GM18519 (cell line): ENCODE measurements at regions not wholly inside any gene's neighbourhood (a gene's known extent, or its start where the extent isn't known, plus 50 kb on each side); places are given as distances from the start of the nearest gene placed in this dataset.

ENCODE experiments used
- ATAC-seq: cut with Tn5 transposase; IDR thresholded peaks from one replicate; pipeline ENCODE4 v1.9.1; 2021; ENCODE audit warnings: mild to moderate bottlenecking, moderate library complexity; ENCODE audit not compliant: unreplicated experiment, low FRiP score

DNA sequence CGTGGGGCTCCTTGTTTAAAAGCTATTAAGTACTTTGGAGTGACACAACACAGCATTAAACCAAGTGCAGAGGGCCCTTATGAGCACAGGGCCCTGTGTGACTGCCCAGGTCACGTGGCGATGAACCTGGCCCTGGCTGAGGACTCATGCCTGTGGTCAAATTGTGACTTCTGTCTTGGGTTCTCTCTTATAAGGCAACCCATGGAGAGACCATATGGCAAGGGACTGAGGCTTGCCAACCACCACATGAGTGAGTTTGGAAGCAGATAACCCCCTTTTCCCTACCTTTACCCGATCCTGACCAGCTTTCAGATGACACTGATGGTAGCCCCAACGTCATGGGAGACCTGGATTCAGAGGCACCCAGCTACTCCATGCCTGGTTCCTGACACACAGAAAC, 140.5 kb downstream of the ZBTB18 start:
- no peak for ATAC-seq

- ATAC-seq: no peak
Measured at GRCh38 chr1:244192325-244192724, 141.2 kb downstream of the ZBTB18 start.

DNA sequence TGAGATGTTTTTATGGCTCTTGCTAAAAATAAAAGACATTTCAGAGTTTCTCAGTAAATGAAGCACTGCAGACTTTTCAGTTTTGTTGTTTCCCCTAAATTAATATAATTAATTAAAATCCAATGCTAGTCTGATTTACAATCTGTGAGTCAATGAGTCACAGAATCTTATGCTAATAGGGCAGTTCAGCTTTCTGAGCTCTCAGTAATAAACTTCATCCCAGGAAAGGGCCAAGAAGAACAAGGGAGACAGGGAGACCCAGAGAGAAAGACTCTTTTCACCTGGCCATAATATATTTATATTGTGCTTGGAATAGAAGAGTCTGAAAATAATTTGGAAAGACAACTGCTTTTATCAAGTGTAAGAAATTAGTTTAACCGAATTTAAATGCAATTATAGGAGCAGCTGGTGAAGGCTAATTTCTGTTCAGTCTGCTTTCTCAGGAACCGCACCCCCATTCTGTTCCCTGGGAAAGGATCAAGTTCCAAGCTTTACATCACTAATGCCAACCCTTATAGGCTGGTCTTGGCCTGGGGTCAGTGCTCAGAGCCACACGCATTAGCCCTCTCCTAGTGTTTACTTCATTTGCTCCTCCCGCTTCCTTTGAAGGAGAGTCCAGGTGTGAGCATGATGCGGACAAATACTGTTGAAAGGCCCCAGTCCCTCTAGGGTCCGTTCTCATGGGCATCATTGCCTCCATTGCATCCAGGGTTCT, 145.6 kb downstream of the ZBTB18 start:
- no peak for ATAC-seq

DNA sequence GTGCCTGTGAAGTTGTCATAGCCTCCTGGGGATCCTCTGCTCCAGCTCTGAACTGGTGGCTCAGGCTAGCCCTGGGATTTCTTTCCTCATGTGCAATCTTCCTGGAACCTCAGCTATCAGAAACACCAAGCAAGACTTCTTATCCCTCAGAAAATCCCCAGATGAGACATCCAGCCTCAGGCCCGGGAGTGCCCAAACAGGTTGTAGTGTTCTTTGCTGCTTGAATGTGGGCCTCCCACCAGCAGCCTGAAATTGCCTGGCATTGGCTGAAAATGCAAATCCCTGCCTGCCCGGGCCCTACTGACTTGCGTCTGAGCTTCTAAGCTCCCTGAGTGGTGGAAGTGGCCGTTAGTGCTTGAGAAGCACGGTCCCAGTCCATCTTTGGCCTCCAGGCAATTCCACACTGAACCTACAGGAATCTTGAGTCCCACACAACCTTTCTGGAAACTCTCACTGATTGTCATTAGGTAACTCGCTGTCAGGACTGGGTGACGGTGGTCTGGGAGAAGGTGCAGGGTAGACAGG, 146.8 kb downstream of the ZBTB18 start:
- no peak for ATAC-seq

- no peak for ATAC-seq
Measured at GRCh38 chr1:244199902-244200301, 148.8 kb downstream of the ZBTB18 start.

- no peak for ATAC-seq
Measured at GRCh38 chr1:244200596-244200995, 149.5 kb downstream of the ZBTB18 start.

DNA sequence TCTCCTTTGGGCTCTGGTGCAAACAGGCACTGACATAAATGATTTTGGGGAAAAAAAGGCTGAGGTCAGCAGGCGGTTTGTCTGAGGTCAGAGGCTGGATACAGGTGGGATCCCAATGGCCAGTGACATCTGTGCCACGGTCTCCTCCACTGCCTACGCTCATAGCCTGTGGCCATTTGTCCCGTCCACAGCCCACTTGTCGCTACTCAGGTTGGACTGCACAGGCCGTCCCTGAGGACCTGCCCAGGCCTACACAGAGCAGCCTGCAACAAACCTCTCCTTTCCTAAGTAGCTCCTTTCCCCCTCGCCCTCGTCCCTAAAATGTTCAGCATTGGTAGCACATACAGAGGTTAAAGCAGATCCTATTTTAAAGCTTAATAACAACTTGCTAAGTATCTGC, 150.7 kb downstream of the ZBTB18 start:
- ATAC-seq: no peak

DNA sequence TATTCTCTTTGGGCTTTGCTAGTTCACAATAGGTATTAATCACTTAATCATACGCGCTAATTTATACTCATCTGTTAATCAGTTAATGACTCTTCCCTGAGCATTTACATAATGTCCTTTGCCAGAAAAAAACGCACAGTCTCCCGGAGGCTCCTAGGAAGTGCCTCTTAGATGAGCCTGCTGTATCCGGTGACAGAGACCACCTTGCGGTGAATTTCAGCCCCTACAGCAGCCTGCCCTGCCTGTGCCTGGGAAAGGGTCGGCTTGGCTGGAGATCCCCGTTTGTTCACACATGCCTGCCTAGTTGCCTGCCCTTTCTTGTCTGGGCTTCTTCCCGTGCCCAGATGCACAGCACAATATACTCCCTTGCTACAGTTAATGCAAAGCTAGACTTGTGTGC, 152.9 kb downstream of the ZBTB18 start:
- no peak for ATAC-seq

- no peak for ATAC-seq
Measured at GRCh38 chr1:244205171-244205570, 154.1 kb downstream of the ZBTB18 start.

GRCh38 chr1:244205906-244206305, 154.8 kb downstream of the ZBTB18 start:
- no peak for ATAC-seq

DNA sequence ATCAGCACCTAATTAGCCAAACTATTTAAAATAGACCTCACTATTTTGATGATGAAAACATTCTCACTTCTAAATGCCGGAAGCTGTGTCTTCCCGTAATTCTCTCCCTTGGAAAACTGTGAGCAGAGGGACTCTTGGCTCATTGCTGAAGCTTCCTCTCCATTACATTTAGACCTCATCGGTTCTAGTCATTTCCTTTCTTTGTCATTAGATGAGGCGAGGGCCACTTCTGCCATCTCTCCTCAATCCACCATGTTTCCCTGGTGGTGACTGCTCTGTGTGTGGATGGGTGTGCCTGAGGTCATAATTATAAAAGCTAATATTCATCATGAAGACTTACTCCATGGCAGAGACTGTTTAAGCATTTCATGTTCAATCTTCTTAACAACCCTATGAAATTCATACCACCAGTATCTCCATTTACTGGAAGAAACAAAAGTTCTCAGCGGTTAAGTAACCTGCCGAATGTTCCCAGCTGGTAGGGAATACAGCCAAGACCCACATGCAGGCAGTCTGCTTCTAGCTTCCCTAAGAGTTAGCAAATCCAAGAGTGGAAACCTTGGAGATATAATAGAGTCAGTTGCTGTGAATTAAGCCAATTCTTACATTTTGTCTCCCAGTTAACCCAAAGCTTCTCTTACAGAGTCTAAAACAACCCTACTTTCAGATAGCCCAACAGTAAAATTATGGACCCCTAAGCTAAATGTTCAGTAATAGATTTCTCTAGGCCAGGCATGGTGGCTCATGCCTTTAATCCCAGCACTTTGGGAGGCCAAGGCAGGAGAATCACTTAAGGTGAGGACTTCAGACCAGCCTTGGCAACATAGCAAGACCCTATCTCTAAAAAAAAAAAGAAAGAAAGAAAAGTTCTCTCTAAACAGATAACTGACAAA, 156.2 kb downstream of the ZBTB18 start:
- ATAC-seq: no peak

DNA sequence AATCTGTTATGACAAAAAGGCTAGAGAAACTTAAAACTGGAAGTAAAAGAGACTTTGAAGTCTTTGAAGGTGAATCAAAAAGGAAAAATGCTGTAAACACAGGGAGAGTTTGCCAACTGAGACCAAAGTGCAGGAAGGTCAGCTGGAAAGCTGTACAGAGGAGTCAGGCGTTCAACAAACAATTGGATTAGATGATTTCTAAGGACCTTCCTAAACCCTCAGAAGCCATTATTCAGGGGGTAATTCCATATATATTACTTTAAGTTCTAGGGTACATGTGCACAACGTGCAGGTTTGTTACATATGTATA, 156.8 kb downstream of the ZBTB18 start:
- no peak for ATAC-seq

DNA sequence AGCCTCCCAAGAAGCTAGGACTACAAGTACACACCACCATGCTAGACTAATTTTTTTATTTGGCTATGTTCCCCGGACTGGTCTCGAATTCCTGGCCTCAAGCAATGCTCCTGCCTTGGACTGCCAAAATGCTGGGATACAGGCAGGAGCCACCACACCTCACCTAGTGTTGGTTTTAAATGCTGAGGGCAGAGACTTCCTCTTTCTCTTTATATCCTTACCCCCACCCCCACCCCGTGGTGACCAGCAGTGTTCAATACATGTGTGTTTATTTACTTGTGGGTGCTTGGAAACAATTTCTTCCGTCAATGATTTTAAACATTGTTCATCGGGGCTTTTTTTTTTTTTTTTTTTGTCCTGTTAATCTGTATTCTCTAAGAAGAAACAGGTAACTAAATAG, 158.9 kb downstream of the ZBTB18 start:
- ATAC-seq: no peak

GRCh38 chr1:244210884-244211558, 159.9 kb downstream of the ZBTB18 start:
- no peak for ATAC-seq

GRCh38 chr1:244211559-244211944, 160.5 kb downstream of the ZBTB18 start:
- no peak for ATAC-seq

DNA sequence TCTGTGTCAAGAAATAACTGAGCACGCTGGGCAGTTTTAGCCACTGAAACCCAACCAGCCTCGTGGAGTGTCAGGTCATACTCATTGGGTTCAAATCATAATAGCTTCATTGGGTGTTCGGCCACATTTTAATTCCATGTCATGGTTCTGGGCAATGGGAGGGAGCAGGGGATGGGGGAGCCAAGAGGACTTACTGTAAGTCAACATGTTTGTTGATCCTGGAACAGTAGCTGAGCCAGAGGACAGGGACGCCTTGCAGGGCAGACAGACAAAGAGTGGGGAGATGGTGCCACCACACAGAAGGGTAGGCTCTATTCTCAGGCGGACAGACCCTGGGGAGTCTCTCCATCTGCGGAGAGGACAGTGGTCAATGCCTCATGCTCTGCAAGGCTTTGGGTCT, 161.1 kb downstream of the ZBTB18 start:
- no peak for ATAC-seq

GRCh38 chr1:244212797-244213475, 161.9 kb downstream of the ZBTB18 start:
- ATAC-seq: no peak

DNA sequence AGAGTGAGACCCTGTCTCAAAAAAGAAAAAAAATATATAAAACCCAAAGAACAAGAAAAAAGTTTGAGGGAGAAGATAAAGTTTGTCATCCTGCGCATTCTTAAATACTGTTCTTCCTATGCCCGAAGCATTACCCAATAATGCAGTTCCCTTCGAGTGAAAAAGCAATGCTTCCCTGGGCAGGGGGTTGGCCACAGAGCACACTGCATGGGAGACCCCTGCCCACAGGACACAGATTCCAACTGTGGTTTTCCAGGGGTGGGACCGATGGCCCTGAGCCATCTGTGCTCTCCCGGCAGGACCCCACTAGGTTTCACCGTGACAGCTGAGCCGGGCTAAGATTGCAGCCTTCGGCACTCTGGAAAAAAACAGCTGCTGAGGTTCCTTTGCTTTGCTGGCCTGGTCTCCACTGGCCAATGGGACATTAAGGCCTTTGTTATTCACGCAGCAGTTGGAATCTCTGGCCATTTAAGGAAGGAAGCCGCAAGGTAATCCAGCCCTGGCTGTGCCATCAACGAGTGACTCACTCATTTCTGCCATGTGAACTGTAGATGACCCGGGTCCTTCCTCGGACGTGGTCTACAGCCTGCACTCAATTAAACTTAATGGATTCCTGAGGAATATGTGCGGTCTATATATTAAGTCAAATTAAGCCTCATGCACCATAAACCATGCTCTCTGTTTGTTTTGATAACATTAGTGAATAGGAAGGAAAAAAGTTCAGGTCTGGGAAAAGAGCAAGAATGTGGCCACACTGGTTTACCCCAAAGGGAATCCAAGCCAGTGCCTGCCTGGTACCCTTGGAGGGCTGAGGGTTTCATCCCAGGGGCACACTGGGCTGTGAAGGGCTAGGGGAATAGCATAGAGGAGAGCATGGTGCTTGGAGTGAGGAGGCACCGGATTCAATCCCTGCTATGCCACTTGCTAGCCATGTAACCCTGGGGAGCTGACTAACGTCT, 163.2 kb downstream of the ZBTB18 start:
- no peak for ATAC-seq

- ATAC-seq: no peak
Measured at GRCh38 chr1:244216836-244217235, 165.8 kb downstream of the ZBTB18 start.

DNA sequence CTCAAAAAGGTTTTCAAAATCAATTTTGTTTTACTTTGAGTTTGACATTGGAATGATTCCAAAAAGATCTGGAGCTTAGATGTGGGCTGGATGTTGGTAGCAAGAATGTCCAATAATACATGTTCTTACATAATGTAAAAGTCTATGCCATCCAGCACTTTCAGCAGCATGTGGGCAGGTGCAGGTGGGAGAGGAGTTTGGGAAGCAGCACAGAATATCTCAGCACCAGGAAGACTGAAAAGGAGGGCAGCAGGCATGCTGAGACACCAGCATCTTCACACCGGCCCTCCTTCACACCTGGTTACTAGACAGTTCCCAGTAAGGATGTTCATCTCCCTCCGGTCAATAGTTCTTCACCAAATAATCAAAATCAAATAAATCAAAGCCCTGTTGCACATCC, 166.6 kb downstream of the ZBTB18 start:
- ATAC-seq: no peak
